Mesenchymal stem cell (in vitro differentiated cells and primary cell): ENCODE measurements at regions not wholly inside any gene's neighbourhood (a gene's known extent, or its start where the extent isn't known, plus 50 kb on each side); places are given as distances from the start of the nearest gene placed in this dataset.
"Not testable (repeated sequence)": the region's sequence is repeated elsewhere in the genome, so short reads cannot be mapped to it uniquely, and the experiment has no call there.

Source experiments
- DNase-seq: peaks from one replicate; pipeline ENCODE4 v3.0.0-alpha.2; 2013
- H2AFZ ChIP-seq: one replicate; pipeline ENCODE4 v1.6.1; 2013; ENCODE audit warnings: low read depth, mild to moderate bottlenecking, control low read depth, inconsistent platforms, low read length, moderate library complexity
- H2AK5ac ChIP-seq: 2 replicates; pipeline ENCODE4 v1.6.1; 2013; ENCODE audit warnings: low read length, moderate library complexity, mild to moderate bottlenecking, inconsistent platforms; ENCODE audit not compliant: severe bottlenecking
- H2BK120ac ChIP-seq: one replicate; pipeline ENCODE4 v1.6.1; 2013; ENCODE audit warnings: low read depth, mild to moderate bottlenecking, inconsistent platforms, low read length, moderate library complexity
- H2BK12ac ChIP-seq, 2 experiments: one replicate each; pipeline ENCODE4 v1.6.1; 2013; ENCODE audit warnings: inconsistent platforms in 2 of 2, low read length in 2 of 2, mild to moderate bottlenecking in 2 of 2, moderate library complexity in 2 of 2, control low read depth in 1 of 2
- H2BK15ac ChIP-seq: one replicate; pipeline ENCODE4 v1.6.1; 2013; ENCODE audit warnings: mild to moderate bottlenecking, low read depth, inconsistent platforms; ENCODE audit not compliant: poor library complexity, severe bottlenecking
- H2BK5ac ChIP-seq: 2 replicates; pipeline ENCODE4 v1.6.1; 2013; ENCODE audit warnings: low read depth, mild to moderate bottlenecking, low read length, control low read depth, inconsistent platforms; ENCODE audit not compliant: poor library complexity, severe bottlenecking
- H3K14ac ChIP-seq, 2 experiments: one replicate each; pipeline ENCODE4 v1.6.1; 2013; ENCODE audit warnings: inconsistent platforms in 2 of 2, low read length in 2 of 2, control low read depth in 1 of 2, mild to moderate bottlenecking in 1 of 2, moderate library complexity in 1 of 2
- H3K18ac ChIP-seq, 2 experiments: one replicate each; pipeline ENCODE4 v1.6.1; 2013; ENCODE audit warnings: inconsistent platforms in 2 of 2, low read length in 2 of 2, control low read depth in 1 of 2, low read depth in 1 of 2, mild to moderate bottlenecking in 1 of 2
- H3K23ac ChIP-seq, 2 experiments: one replicate each; pipeline ENCODE4 v1.6.1; 2013; ENCODE audit warnings: inconsistent platforms in 2 of 2, low read length in 2 of 2, mild to moderate bottlenecking in 2 of 2, moderate library complexity in 2 of 2, control low read depth in 1 of 2
- H3K27ac ChIP-seq: 2 replicates; pipeline ENCODE4 v1.5.1; 2013; ENCODE audit warnings: mild to moderate bottlenecking, moderate library complexity, low read length, control low read depth, inconsistent platforms; ENCODE audit not compliant: poor library complexity, severe bottlenecking
- H3K27me3 ChIP-seq, 2 experiments: 2 replicates each; pipeline versions ENCODE4 v1.6.1 to v1.7.0; 2013; ENCODE audit warnings: low read length in 2 of 2, mild to moderate bottlenecking in 2 of 2, moderate library complexity in 2 of 2, control low read depth in 1 of 2, inconsistent platforms in 1 of 2; ENCODE audit not compliant: control insufficient read depth in 1 of 2, insufficient read depth in 1 of 2
- H3K36me3 ChIP-seq, 2 experiments: 2 replicates each; pipeline versions ENCODE4 v1.6.1 to v1.7.0; 2013; ENCODE audit warnings: low read length in 2 of 2, control low read depth in 1 of 2, inconsistent platforms in 1 of 2, low read depth in 1 of 2, mild to moderate bottlenecking in 1 of 2; ENCODE audit not compliant: insufficient read depth in 2 of 2, control insufficient read depth in 1 of 2
- H3K4ac ChIP-seq, 2 experiments: one replicate each; pipeline ENCODE4 v1.6.1; 2013; ENCODE audit warnings: inconsistent platforms in 2 of 2, low read length in 2 of 2, mild to moderate bottlenecking in 2 of 2, moderate library complexity in 2 of 2, control low read depth in 1 of 2, low read depth in 1 of 2
- H3K4me1 ChIP-seq: 2 replicates; pipeline ENCODE4 v1.6.1; 2013; ENCODE audit warnings: low read depth, low read length, control low read depth; ENCODE audit not compliant: control insufficient read depth, insufficient read depth
- H3K4me2 ChIP-seq: 2 replicates; pipeline ENCODE4 v1.6.1; 2013; ENCODE audit warnings: low read length, mild to moderate bottlenecking, inconsistent platforms; ENCODE audit not compliant: poor library complexity, severe bottlenecking
- H3K4me3 ChIP-seq, 2 experiments: 2 replicates each; pipeline versions ENCODE4 v1.5.1 to v1.7.0; 2013; ENCODE audit warnings: low read length in 2 of 2, mild to moderate bottlenecking in 2 of 2, control low read depth in 1 of 2, low read depth in 1 of 2; ENCODE audit not compliant: insufficient read depth in 1 of 2
- H3K79me1 ChIP-seq: replicated peaks from 2 replicates; pipeline ENCODE4 v1.6.1; 2013; ENCODE audit warnings: mild to moderate bottlenecking, control low read depth, low read length, inconsistent platforms; ENCODE audit not compliant: poor library complexity, severe bottlenecking
- H3K9ac ChIP-seq: 2 replicates; pipeline ENCODE4 v1.7.0; 2013; ENCODE audit warnings: mild to moderate bottlenecking, low read length, moderate library complexity
- H3K9me3 ChIP-seq: 2 replicates; pipeline ENCODE4 v1.7.0; 2013; ENCODE audit warnings: mild to moderate bottlenecking, low read length; ENCODE audit not compliant: control insufficient read depth
- H4K8ac ChIP-seq: one replicate; pipeline ENCODE4 v1.6.1; 2013; ENCODE audit warnings: inconsistent platforms, mild to moderate bottlenecking, low read length, moderate library complexity
- H4K91ac ChIP-seq: one replicate; pipeline ENCODE4 v1.6.1; 2013; ENCODE audit warnings: mild to moderate bottlenecking, low read length, inconsistent platforms
- WGBS: methylation state at CpG from one replicate; pipeline ENCODE4 v1.1.7; 2013; ENCODE audit warnings: mixed read lengths; 5-methylcytosine and 5-hydroxymethylcytosine counted together

DNA sequence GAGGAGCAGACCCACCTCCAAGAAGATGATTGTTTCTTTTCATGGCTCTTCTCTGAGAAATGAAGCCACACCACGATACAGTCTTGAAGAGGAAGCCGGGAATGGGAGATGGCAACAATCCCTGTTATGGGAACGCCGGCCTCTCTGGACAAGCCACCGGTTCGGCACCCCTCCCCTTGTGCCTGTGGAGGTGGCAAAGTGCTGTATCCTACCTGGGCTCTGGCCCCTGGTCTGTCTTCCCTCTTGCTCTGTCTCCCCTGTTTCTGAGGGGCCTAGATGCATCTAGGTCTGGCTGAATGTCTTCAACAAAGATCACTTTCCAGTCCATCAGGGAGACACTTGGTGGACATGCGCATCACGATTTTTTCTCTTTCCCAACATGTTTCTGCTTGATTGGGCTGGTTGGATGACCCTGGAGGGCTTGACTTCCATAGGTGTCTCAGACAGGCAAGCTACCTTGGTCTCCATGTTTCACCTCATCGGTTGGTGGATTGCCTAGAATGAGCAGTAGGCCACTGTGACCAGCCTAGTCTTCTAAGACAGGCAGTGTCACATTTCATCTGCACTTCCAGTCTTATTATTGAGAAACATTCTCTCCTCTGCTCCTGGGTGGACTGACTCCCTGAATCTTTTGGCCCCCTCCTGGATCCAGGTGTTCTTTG is 771.8 kb upstream of the ALG10B start:
- H3K4me2 ChIP-seq, H2BK15ac ChIP-seq, H3K27ac ChIP-seq, H3K4me3 ChIP-seq, H2AK5ac ChIP-seq, H3K9ac ChIP-seq, H3K79me1 ChIP-seq, H2AFZ ChIP-seq, H3K27me3 ChIP-seq, H2BK5ac ChIP-seq, H2BK120ac ChIP-seq, H2BK12ac ChIP-seq, H3K9me3 ChIP-seq, H3K23ac ChIP-seq, H3K18ac ChIP-seq, H3K36me3 ChIP-seq, H3K4ac ChIP-seq, H3K4me1 ChIP-seq, H3K14ac ChIP-seq, DNase-seq, H4K8ac ChIP-seq: not testable (repeated sequence)
- 70% methylated on average over 9 of the region's 9 CpGs for WGBS
- peak overlapping the region; percentile 12 for H4K91ac ChIP-seq

DNA sequence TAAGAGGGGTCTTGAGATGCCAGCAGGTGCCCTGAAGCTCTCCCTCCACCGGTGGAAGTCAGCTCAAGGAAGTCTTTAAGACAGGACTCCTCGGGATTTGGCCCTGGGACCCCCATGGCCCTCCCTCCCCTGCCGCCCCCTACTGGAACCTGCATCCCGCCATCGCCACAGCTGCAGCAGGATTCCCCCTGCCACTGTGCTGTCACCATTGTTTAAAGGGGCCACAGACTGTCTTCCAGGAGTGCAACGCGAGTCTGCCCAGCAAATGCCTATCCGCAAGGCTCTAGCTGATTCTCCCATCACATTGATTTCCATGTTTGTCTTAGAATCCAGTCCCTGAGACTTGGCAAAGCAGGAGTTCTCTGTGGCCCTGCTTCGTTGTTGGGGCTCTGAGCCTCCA is 770.8 kb upstream of the ALG10B start:
- H3K4me1 ChIP-seq: no peaks in the 10 kb centered on the region
- no peak overlapping the region for H4K8ac ChIP-seq
- H2AFZ ChIP-seq: no peak overlapping the region
- no peak overlapping the region for H3K14ac ChIP-seq
- H3K27me3 ChIP-seq: no peaks in the 10 kb centered on the region
- no peak overlapping the region for H2BK5ac ChIP-seq
- H3K27ac ChIP-seq: no peak overlapping the region
- H2AK5ac ChIP-seq: no peak overlapping the region
- WGBS: 59% methylated on average over 9 of the region's 9 CpGs
- H3K79me1 ChIP-seq: no peaks in the 10 kb centered on the region
- no peak overlapping the region for H3K9ac ChIP-seq
- H3K36me3 ChIP-seq: no peaks in the 10 kb centered on the region
- H3K9me3 ChIP-seq: peaks cover 4% of the 10 kb centered on the region
- H3K4me2 ChIP-seq: no peak overlapping the region
- H2BK12ac ChIP-seq: no peak overlapping the region
- no peak overlapping the region for H2BK15ac ChIP-seq
- no peak overlapping the region for H3K23ac ChIP-seq
- H3K18ac ChIP-seq: no peak overlapping the region
- H3K4me3 ChIP-seq: no peak overlapping the region
- DNase-seq: no peak
- H2BK120ac ChIP-seq: no peak overlapping the region
- no peak overlapping the region for H3K4ac ChIP-seq
- H4K91ac ChIP-seq: no peak overlapping the region

DNA sequence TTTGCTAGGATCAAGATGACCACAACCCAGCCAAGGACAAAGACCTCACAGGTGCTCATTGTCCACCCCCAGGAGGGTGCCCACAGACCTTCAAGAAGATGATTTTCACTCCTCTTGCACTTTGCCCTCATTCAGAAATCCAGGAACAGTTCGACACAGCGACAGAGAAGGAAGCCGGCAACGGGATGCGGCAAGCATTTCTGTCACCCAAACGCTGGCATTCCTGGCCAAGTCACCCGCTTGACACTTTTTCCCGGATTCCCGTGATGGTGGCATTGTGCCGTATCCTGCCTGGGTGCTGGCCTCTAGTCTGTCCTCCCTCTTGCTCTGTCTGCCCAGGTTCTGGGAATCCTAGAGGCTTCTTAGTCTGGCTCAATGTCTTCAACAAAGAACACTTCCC is 770.4 kb upstream of the ALG10B start:
- Histone ChIP-seq H3K18ac (no peak overlapping the region), H3K23ac (no peak overlapping the region), H2BK15ac (no peak overlapping the region), H3K79me1 (no peaks in the 10 kb centered on the region), H3K4me3 (no peak overlapping the region), H3K14ac (no peak overlapping the region), H2BK120ac (no peak overlapping the region), H4K8ac (no peak overlapping the region), H3K4ac (no peak overlapping the region), H2BK12ac (no peak overlapping the region), H3K36me3 (no peaks in the 10 kb centered on the region), H2AFZ (no peak overlapping the region), H2AK5ac (no peak overlapping the region), H3K4me1 (no peaks in the 10 kb centered on the region), H3K27ac (no peak overlapping the region), H4K91ac (no peak overlapping the region), H3K27me3 (no peaks in the 10 kb centered on the region), H2BK5ac (no peak overlapping the region), H3K4me2 (no peak overlapping the region), H3K9ac (no peak overlapping the region), H3K9me3 (peaks cover 4% of the 10 kb centered on the region)
- 88% methylated on average over 10 of the region's 10 CpGs for WGBS
- no peak for DNase-seq

DNA sequence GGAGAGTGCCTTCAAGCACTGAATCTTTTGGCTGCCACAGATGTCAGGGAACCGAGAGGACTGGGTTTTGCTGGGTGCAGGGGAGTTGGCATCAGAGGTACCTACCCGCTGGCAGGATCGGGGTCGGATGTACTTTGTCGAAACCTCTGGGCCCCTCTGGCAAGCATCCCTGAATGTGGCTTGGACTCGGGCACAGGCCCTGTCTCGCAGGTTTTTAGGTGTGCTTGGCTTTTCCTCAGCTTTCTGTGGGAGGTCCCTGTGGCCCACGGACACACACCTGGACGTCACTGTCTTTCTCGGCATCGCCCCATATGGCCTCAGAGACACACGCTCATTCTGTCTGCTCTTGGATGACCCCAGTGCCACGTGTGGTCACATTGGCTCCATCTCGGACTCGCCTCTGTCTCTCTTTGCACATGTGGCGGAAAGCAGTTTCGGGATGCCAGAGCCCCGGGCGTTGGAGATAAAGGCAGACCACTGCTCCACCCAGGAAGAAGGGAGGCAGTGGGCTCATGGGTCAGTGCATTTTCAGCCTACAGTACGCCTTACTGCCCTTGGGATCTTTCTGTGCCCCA is 769.6 kb upstream of the ALG10B start:
- Histone ChIP-seq H3K4ac (no peak overlapping the region), H3K18ac (no peak overlapping the region), H3K14ac (no peak overlapping the region), H2BK15ac (no peak overlapping the region), H3K9me3 (peaks cover 4% of the 10 kb centered on the region), H3K79me1 (no peaks in the 10 kb centered on the region), H3K4me1 (no peaks in the 10 kb centered on the region), H2BK120ac (no peak overlapping the region), H4K91ac (no peak overlapping the region), H3K4me3 (no peak overlapping the region), H2BK5ac (no peak overlapping the region), H3K36me3 (no peaks in the 10 kb centered on the region), H2AK5ac (no peak overlapping the region), H4K8ac (no peak overlapping the region), H3K9ac (no peak overlapping the region), H3K27ac (no peak overlapping the region), H3K27me3 (no peaks in the 10 kb centered on the region), H2AFZ (no peak overlapping the region), H2BK12ac (no peak overlapping the region), H3K23ac (no peak overlapping the region), H3K4me2 (no peak overlapping the region)
- no peak for DNase-seq
- 72% methylated on average over 20 of the region's 20 CpGs for WGBS
